ENCODE measurements at regions not wholly inside any gene's neighbourhood (a gene's known extent, or its start where the extent isn't known, plus 50 kb on each side); places are given as distances from the start of the nearest gene placed in this dataset.

GRCh38 chr11:69942333-69942820 is 123.2 kb upstream of the FGF3 start:
- no peak for TF ChIP-seq CTCF (IDR thresholded peaks at IDR 0.05; ENCODE audit: insufficient read depth, low read length, poor library complexity, severe bottlenecking)
- TF ChIP-seq EZH2phosphoT487 (conservative IDR thresholded peaks at IDR 0.05; ENCODE audit: low read length) = no peak
